NCI-H1048 (cell line): ENCODE measurements at regions not wholly inside any gene's neighbourhood (a gene's known extent, or its start where the extent isn't known, plus 50 kb on each side); places are given as distances from the start of the nearest gene placed in this dataset.
"Not testable (repeated sequence)": the region's sequence is repeated elsewhere in the genome, so short reads cannot be mapped to it uniquely, and the experiment has no call there.

ENCODE experiments used
- DNase-seq: peaks from one replicate; lab custom pipeline; 2025; lab: John Stamatoyannopoulos, UW

- no peak for DNase-seq
Observed at GRCh38 chr2:56515399-56515798, 331.6 kb downstream of the CCDC85A start.

DNA sequence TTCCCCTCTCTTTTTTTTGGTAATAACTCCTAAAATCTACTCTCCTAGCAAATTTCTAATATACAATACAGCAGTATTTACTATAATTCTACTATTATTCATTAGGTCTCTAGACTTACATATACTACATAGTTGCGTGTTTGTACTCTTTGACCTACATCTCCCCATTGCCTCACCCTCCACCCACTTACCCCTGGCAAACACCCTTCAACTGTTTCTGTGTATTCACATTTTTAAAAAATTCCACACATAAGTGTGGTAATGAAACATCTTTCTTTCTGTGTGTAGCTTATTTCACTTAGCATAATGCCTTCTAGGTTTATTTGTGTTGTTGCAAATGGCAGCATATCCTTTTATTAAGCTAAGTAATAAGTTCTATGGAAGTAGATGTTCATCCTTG lies 336.0 kb downstream of the CCDC85A start:
- DNase-seq: no peak

- no peak for DNase-seq
Observed at GRCh38 chr2:56522605-56523089, 338.9 kb downstream of the CCDC85A start.

GRCh38 chr2:56523816-56524215 lies 340.0 kb downstream of the CCDC85A start:
- DNase-seq: no peak

DNA sequence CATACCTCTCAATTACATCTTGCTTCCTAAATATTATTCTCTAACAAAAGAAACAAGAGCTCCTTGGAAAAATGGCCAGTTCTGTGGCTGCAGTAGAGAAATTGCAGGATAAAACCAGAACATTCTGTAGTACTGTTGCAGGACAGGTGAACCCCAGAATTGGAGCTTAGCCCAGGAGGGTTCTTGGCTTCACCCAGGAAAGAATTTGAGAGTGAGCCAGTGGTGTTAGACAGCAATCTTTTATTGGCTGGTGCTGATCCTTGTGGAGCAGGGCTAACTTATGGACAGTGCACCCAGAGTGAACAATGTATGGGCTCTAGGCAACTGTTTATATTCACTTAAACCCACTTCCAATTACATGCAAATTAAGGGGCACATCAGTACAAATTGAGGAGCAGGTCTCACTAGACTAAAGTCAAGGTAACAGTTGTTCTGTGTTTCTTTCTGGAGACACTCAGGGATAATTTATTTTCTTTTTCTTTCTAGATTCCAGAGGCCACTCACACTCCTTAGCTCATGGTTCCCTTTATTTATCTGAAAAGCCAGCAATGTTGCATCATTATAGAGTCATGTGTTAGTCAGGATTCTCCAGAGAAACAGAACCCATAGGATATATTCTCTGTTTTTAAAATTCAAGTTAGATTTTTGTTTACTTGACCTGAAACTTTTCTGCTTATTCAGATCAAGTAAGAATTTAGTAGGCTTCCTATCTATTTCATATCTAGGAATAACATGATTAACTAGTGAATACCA lies 348.1 kb downstream of the CCDC85A start:
- no peak for DNase-seq

DNA sequence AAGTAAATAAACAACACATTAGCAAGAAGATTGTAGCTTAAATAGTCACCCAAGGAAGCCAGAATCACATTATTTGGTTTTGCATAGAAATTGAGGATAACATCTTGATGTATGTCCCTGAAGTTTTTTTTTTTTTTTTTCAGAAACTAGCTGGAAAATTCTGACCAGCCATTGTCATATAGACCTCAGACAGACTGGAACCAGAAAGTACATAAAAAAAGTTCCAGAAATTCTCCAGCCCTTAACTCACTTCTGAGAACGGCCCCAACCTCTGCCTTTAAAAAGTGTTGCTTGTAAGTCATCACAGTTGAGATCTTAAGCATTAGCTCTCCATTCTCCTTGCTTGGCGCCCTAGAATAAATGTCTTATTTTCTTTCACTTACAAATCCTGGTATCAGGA lies 350.5 kb downstream of the CCDC85A start:
- DNase-seq: no peak

GRCh38 chr2:56537756-56538155 lies 354.0 kb downstream of the CCDC85A start:
- no peak for DNase-seq

DNA sequence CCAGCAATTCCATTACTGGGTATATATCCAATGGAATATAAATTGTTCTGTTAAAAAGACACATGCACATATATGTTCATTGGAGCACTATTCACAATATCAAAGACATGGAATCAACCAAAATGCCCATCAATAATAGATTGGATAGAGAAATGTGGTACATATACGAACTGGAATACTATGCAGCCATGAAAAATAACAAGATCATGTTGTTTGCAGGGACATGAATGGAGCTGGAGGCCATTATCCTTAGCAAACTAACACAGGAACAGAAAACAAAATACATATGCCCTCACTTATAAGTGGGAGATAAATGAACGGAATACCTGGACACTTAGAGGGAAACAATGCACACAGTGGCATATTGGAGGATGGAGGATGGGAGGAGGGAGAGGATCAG lies 355.8 kb downstream of the CCDC85A start:
- no peak for DNase-seq

GRCh38 chr2:56540467-56540866 lies 356.7 kb downstream of the CCDC85A start:
- no peak for DNase-seq

- DNase-seq: no peak
Observed at GRCh38 chr2:56540916-56541315, 357.1 kb downstream of the CCDC85A start.

DNA sequence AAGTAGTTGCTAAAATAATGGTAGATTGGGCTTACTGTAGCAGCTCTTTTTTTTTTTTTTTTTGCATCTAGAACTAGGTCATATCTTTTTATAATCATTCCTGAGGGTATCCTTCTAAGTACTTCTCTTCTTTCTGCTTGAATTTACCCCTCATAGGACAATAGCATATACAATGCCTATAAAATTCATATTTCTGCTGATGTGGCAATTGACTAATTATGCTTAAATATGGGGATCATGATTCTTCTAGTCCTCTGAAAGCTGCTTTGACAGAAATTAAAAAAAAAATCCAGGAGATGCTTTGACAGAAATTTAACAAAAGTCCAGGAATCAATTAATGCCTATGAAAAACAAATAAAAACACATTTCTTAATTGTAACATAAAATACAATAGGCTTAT lies 358.4 kb downstream of the CCDC85A start:
- DNase-seq: no peak

GRCh38 chr2:56565143-56565542 lies 381.4 kb downstream of the CCDC85A start:
- no peak for DNase-seq

DNA sequence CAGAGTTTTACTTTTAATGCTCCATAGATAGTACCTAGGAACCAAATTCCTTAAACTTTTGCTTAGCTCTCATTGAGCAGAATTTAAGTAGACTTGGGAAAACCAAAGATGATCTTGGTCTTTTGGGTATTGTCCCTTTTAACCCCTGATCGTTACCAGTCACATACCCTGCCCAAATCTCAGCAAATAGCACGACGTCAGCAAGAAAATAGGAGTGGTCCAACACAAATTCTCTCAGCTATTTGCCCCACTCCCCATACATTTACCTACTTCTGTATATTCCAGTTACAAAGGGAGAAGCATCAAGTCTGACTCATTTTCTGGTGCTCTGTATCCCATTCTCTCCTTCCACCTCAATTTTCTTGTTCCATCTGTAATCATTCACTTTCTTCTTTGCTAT lies 387.3 kb downstream of the CCDC85A start:
- no peak for DNase-seq

DNA sequence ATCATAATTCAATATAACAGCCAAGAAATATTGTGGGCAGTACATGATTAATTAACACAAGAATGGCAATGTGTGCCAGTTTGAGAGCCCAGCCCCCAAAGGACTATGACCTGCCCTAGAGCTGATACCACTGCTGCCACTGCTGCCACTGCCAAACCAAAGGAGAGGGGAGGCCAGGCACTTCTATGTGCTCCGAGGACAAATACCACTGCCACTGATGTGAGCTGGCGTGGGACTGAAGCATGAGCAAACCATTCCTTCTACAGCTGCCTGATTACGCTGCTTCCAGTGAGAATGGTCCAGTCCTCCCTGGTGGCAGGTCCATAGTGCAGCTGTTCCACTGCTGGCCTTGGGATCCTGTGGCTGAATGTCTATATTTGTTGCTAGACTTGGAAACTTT lies 392.2 kb downstream of the CCDC85A start:
- no peak for DNase-seq

DNA sequence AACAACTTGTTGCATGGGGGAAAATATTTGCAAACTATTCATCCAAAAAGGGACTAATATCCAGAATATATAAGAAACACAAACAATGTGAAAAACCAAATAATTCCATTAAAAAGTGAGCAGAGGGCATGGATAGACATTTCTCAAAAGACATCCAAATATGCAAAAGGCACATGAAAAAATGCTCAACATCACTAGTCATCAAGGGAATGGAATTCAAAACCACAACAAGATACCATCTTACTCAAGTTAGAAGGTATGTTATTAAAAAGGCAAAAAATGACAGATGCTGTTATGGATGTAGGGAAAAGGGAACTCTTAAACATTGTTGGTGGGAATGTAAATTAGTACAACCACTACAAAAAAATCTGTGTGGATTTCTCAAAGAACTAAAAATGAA lies 396.5 kb downstream of the CCDC85A start:
- no peak for DNase-seq

- no peak for DNase-seq
Observed at GRCh38 chr2:56582570-56582969, 398.8 kb downstream of the CCDC85A start.

DNA sequence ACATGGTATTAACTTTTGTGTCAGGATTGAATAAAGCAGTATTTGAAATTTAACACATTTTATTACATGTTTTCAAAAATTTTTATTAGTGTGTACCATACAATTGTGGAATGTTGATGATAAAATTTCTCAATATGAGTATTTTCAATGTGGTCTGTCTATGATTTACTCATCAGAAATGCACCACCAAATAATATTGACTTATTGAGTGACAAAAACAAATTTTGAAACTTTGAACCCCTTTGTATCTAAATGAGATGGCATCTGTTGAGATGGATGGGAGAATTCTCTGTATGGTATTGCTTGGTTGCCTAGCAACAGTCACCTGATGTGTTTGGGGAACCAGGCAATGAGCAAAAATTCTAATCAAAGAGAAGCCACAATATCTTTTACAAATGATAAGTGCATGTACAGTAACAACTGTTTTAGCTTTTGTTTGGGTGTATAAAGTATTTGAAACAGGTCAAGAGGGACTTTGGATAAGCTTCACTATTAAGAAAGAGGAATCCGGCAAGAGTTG lies 400.1 kb downstream of the CCDC85A start:
- no peak for DNase-seq

DNA sequence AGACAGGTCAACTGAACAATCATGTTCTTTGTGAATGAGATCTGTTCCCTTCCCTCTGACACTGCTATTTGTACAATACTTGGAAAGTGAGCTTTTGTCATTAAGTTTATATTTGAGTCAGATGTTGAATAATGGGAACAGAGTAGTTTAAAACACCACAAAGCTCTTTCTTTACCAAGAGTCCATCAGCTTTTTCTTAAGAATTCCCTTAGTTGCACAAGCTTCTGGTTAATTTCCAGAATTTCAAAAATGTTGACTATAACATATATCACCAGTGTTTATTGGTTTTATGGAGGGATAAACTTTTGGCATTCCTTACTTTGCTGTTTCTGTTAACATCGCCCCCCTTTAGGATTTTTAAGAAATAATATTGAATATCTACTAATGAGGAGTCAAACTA lies 403.7 kb downstream of the CCDC85A start:
- DNase-seq: no peak

DNA sequence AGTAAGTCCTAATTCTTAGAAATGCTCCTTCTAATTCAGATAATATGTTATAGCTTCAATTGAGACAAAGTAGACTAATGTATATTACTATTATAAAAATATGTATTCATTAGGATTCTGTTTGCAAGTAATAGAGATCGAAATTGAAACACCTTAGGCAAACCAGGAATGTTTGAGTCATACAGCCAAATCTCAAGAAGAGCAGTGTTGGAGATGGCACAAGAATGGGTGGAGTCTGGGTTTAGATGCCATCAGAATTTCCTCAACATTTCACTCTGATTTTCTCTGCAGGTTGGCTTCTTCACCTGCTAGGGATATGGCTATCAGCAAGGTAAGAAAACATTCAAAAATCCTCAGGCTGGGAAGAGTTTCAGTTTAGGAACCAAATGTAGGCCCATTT lies 405.4 kb downstream of the CCDC85A start:
- no peak for DNase-seq

- no peak for DNase-seq
Observed at GRCh38 chr2:56589835-56590234, 406.0 kb downstream of the CCDC85A start.

GRCh38 chr2:56590611-56591010 lies 406.8 kb downstream of the CCDC85A start:
- DNase-seq: no peak

GRCh38 chr2:56606086-56606485 lies 422.3 kb downstream of the CCDC85A start:
- DNase-seq: not testable (repeated sequence)

GRCh38 chr2:56613254-56613653 lies 429.5 kb downstream of the CCDC85A start:
- DNase-seq: no peak

DNA sequence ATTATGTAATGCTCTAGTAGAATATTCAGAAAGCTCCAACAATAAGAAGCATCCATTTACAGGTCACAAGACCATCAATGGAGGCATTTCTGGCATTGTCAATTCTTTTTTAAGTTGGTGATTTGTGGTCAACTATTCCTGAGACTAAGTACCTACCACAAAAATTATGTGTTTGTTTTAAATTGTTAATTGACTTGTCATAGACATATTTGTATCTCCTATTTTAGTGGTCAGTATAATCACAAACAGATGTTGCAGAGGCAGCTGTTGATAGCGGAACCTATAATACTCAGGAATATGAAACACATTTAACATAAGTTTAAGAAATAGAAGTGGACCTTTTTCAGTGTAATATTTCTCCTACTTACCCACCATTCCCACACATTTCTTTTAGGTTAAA lies 430.1 kb downstream of the CCDC85A start:
- DNase-seq: no peak
